AG09309 (cell line): ENCODE measurements at regions not wholly inside any gene's neighbourhood (a gene's known extent, or its start where the extent isn't known, plus 50 kb on each side); places are given as distances from the start of the nearest gene placed in this dataset.
A peak's percentile ranks its signal among the peaks of the same experiment; 100 is the strongest.

Experiments used
- DNase-seq: peaks from one replicate; pipeline ENCODE4 v3.0.0-alpha.2; 2010; ENCODE audit warnings: low read depth
- H3K4me3 ChIP-seq: 2 replicates; pipeline ENCODE4 v1.5.1; 2011; ENCODE audit warnings: mild to moderate bottlenecking, low read depth, low read length, moderate library complexity; ENCODE audit not compliant: control insufficient read depth
- CTCF ChIP-seq: IDR thresholded peaks from 2 replicates; pipeline ENCODE4 v1.5.1; 2011; ENCODE audit warnings: mild to moderate bottlenecking, low read depth, low read length, inconsistent platforms; ENCODE audit not compliant: insufficient read depth, control insufficient read depth; ENCODE audit errors: missing control alignments

DNA sequence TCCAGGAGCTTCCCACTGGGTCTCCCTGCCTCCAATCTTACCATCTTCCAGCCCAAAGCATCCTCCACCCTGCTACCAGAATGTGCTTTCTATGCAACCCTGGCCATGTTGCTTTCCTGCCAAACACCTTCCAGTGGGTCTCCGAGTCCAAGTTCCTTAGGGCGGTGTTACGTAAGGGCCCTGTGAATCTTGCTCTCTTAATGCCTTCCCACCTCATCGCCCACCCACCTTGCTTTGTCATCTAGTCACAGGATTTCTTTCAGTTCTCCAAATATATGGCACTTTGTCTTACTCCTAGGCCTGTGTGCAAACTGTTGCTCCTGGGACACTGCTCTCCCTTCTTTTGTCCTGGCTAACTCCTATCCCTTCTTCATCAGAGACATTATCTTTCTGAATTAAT, 344.5 kb downstream of the RPS24 start:
- DNase-seq = no peak
- H3K4me3 ChIP-seq = no peak overlapping the region
- TF ChIP-seq CTCF = no peak

- DNase-seq = no peak
- no peak overlapping the region for H3K4me3 ChIP-seq
- peak; percentile 25 for TF ChIP-seq CTCF
These were observed 347.4 kb downstream of the RPS24 start for GRCh38 chr10:78381107-78381506.

DNA sequence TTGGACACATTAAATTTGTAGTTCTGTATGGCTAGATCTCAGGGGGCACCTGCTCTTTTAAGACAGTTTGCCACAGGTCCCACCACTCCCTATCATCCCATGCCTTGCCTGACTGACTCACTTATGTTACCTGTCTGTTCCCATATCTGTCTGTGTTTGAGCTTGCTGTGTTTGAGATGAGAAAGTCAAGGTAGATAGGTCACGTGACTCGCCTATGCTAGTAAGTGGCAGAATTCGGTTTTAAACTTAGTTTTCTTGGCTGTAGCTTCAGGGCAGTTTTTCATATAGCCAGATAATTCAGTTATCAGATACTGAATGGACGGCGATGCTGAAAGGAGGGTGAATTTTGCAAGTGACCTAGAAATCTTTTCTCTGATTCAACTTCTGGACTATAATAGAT, 348.4 kb downstream of the RPS24 start:
- no peak for TF ChIP-seq CTCF
- H3K4me3 ChIP-seq = no peak overlapping the region
- no peak for DNase-seq

GRCh38 chr10:78382772-78383171, 349.1 kb downstream of the RPS24 start:
- TF ChIP-seq CTCF = no peak
- H3K4me3 ChIP-seq = no peak overlapping the region
- no peak for DNase-seq

DNA sequence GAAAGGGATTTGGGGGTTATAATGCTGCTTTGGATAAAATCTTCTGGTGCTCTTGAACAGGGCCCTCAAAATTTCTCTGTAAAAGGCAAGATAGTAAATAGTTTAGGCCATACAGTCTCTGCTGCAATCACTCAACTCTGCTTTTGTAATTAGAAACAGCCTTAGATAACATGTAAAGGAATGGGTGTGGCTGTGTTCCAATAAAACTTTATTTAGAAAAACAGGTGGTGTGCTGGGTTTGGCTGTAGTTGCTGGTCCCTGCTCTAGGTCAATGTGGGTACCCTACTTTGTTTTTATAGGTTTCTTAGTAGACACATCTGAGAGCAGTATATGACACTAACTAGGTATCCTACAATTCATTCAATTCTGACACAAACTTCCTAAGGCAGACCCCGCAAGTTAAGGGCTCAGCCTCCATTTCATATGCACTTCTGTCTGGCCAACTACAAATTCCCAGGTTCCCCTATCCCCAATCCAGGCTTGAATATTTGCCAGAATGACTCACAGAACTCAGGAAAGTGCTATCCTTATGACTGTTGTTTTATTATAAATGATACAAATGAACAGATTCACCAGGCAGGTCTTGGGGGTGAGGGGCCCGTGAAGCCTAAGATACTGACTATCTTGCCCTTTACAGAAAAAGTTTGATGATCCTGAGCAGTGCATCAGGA, 349.9 kb downstream of the RPS24 start:
- DNase-seq = no peak
- no peak for TF ChIP-seq CTCF
- H3K4me3 ChIP-seq = no peak overlapping the region

DNA sequence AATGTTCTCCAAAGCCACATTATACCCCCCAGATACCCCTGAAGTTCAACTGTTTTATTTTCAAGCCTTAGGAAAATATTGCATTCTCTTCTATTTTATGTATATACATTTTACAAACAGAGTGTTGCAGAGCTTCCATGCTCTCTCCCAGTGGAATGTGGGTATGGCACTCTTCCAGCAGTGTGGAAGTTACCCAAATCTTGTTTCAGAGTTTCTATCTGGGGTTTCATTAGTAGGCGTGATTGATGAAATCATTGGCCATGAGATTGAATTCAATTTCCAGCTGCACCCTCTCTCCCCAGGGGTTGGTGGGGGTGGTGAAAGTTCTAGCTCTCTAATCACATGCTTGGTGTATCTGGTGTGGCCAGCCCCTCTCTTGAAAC, 350.4 kb downstream of the RPS24 start:
- no peak for DNase-seq
- no peak overlapping the region for H3K4me3 ChIP-seq
- no peak for TF ChIP-seq CTCF

DNA sequence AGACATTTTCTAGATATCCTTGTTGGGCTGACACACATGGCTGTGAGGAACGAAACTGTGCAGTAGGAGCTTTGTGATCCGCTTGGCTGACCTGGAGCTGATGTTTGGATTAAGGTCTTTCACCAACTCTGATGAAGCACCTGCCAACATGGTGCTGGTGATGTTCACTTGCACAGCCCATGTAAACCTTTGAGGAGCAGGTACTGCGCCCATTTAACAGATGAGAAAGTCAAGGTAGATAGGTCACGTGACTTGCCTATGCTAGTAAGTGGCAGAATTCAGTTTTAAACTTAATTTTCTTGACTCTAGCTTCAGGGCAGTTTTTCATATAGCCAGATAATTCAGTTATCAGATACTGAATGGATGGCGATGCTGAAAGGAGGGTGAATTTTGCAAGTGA, 351.9 kb downstream of the RPS24 start:
- TF ChIP-seq CTCF = no peak
- no peak for DNase-seq
- H3K4me3 ChIP-seq = no peak overlapping the region
